Neural crest cell (in vitro differentiated cells): ENCODE measurements at regions not wholly inside any gene's neighbourhood (a gene's known extent, or its start where the extent isn't known, plus 50 kb on each side); places are given as distances from the start of the nearest gene placed in this dataset.

ENCODE experiments used
- DNase-seq: peaks from one replicate; pipeline ENCODE4 v3.0.0; 2021; ENCODE audit warnings: low read depth, mixed read lengths, low spot score
- H3K27ac Mint-ChIP-seq: one replicate; pipeline ENCODE4 v1.8.0; 2021; ENCODE audit warnings: mild to moderate bottlenecking, mixed read lengths; ENCODE audit not compliant: unreplicated experiment
- H3K27me3 Mint-ChIP-seq: 2 replicates; pipeline ENCODE4 v1.8.0; 2021; ENCODE audit warnings: low read depth, mild to moderate bottlenecking, mixed read lengths
- H3K36me3 Mint-ChIP-seq: 2 replicates; pipeline ENCODE4 v1.8.0; 2021; ENCODE audit warnings: low read depth, mild to moderate bottlenecking, mixed read lengths
- H3K4me1 Mint-ChIP-seq: 2 replicates; pipeline ENCODE4 v1.8.0; 2021; ENCODE audit warnings: mixed read lengths
- H3K4me3 Mint-ChIP-seq: one replicate; pipeline ENCODE4 v1.8.0; 2021; ENCODE audit warnings: mild to moderate bottlenecking, mixed read lengths
- H3K9me3 Mint-ChIP-seq: 2 replicates; pipeline ENCODE4 v1.8.0; 2021; ENCODE audit warnings: mixed read lengths
- CTCF ChIP-seq: fragments of 200-600 bp; sonication (generic); conservative IDR thresholded peaks from 2 replicates; pipeline ENCODE4 v1.5.0; 2021; ENCODE audit warnings: antibody characterized with exemption, mild to moderate bottlenecking

- Mint-ChIP-seq H3K36me3 (no peaks in the 10 kb centered on the region), H3K9me3 (no peaks in the 10 kb centered on the region), H3K27ac (no peak overlapping the region), H3K27me3 (no peaks in the 10 kb centered on the region), H3K4me1 (peaks cover 2% of the 10 kb centered on the region), H3K4me3 (no peak overlapping the region)
- DNase-seq = no peak
- TF ChIP-seq CTCF = no peak
These were observed 53.3 kb upstream of the KDM8 start for GRCh38 chr16:27149986-27150385.

- no peak overlapping the region for H3K4me3 Mint-ChIP-seq
- no peaks in the 10 kb centered on the region for H3K36me3 Mint-ChIP-seq
- DNase-seq = no peak
- no peaks in the 10 kb centered on the region for H3K9me3 Mint-ChIP-seq
- H3K27me3 Mint-ChIP-seq = no peaks in the 10 kb centered on the region
- peaks cover 6% of the 10 kb centered on the region for H3K4me1 Mint-ChIP-seq
- TF ChIP-seq CTCF = no peak
- no peak overlapping the region for H3K27ac Mint-ChIP-seq
These were observed 51.2 kb upstream of the KDM8 start for GRCh38 chr16:27152121-27152520.

GRCh38 chr16:27152801-27153200 is 50.5 kb upstream of the KDM8 start:
- Mint-ChIP-seq H3K4me3 (no peak overlapping the region), H3K9me3 (no peaks in the 10 kb centered on the region)

More at GRCh38 chr16:27152801-27153200, 50.5 kb upstream of the KDM8 start:
- Mint-ChIP-seq H3K36me3 (no peaks in the 10 kb centered on the region), H3K27ac (no peak overlapping the region), H3K27me3 (no peaks in the 10 kb centered on the region), H3K4me1 (peaks cover 6% of the 10 kb centered on the region)
- TF ChIP-seq CTCF = no peak
- DNase-seq = no peak
